Brain microvascular endothelial cell (primary cell): ENCODE measurements at regions not wholly inside any gene's neighbourhood (a gene's known extent, or its start where the extent isn't known, plus 50 kb on each side); places are given as distances from the start of the nearest gene placed in this dataset.

Source experiments
- DNase-seq: peaks from one replicate; pipeline ENCODE4 v3.0.0-alpha.2; 2020
- H3K27ac ChIP-seq: fragments of 250-450 bp; sonication (Bioruptor Pico); 2 replicates; pipeline ENCODE4 v1.5.1; 2020; ENCODE audit warnings: mild to moderate bottlenecking, moderate library complexity
- H3K27me3 ChIP-seq: fragments of 250-450 bp; sonication (Bioruptor Pico); replicated peaks from 2 replicates; pipeline ENCODE4 v1.5.1; 2020; ENCODE audit warnings: mild to moderate bottlenecking
- H3K36me3 ChIP-seq: fragments of 250-450 bp; sonication (Bioruptor Pico); replicated peaks from 2 replicates; pipeline ENCODE4 v1.5.1; 2020; ENCODE audit warnings: mild to moderate bottlenecking
- H3K4me3 ChIP-seq: 2 replicates; pipeline ENCODE4 v1.5.1; 2011; ENCODE audit warnings: low read depth, mild to moderate bottlenecking, control low read depth, low read length, moderate library complexity
- in situ Hi-C: cut with HindIII; loops from 2 replicates; pipeline ENCODE4 v1.10.0; 2017; ENCODE audit warnings: low sequenced_read_pairs, low pct_ligation_motif_present
- TF ChIP-seq, protein P1 (sequence below): IDR thresholded peaks from 2 replicates; pipeline ENCODE4 v1.5.1; 2011; ENCODE audit warnings: low read depth, mild to moderate bottlenecking, moderate library complexity, low read length, control low read depth, inconsistent platforms; ENCODE audit errors: missing control alignments

DNA sequence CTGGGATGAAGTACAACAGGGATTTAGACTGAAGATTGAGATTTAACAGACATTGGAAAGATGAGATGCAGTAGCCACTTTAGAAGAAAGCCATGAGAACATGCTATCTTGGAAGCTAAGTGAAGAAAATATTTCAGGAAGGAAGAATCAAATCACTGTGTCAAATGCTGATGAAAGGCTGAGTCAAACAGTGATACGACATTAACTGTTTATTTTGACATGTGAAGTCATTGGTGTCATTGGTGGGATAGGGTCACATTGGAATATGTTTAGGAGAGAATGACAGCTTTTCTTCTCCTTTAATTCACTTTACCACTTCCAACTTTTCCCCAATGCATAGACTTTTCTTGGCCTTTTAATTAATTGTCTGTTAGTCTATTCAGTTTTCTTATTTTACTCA, 653.0 kb upstream of the BOD1L1 start:
- in situ Hi-C loops, result no loop called here
- Histone ChIP-seq H3K27ac (no peak overlapping the region), H3K36me3 (no peaks in the 10 kb centered on the region), H3K27me3 (no peaks in the 10 kb centered on the region), H3K4me3 (no peak overlapping the region)
- TF ChIP-seq, protein P1, sequence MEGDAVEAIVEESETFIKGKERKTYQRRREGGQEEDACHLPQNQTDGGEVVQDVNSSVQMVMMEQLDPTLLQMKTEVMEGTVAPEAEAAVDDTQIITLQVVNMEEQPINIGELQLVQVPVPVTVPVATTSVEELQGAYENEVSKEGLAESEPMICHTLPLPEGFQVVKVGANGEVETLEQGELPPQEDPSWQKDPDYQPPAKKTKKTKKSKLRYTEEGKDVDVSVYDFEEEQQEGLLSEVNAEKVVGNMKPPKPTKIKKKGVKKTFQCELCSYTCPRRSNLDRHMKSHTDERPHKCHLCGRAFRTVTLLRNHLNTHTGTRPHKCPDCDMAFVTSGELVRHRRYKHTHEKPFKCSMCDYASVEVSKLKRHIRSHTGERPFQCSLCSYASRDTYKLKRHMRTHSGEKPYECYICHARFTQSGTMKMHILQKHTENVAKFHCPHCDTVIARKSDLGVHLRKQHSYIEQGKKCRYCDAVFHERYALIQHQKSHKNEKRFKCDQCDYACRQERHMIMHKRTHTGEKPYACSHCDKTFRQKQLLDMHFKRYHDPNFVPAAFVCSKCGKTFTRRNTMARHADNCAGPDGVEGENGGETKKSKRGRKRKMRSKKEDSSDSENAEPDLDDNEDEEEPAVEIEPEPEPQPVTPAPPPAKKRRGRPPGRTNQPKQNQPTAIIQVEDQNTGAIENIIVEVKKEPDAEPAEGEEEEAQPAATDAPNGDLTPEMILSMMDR, result no peak
- no peak for DNase-seq

DNA sequence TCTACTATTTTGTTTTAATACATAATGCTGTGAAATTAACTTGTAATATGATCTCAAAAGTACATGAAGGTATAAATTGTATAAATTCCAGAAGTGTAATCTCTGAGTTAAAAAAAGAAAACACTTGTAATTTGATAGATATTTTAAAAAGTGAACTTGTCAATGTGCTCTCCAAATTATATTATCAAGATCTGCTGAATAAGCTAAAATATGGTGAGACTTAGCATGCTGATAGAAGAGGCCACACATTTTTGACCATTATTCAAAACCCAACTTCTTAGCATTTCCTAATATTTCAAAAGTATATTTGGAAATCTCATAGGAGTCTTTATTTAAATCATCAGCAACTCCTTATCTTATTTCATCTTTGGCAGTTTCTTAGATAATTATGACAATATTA, 657.1 kb upstream of the BOD1L1 start:
- Histone ChIP-seq H3K36me3 (no peaks in the 10 kb centered on the region), H3K27ac (no peak overlapping the region), H3K27me3 (no peaks in the 10 kb centered on the region), H3K4me3 (no peak overlapping the region)
- TF ChIP-seq, protein P1, result no peak
- DNase-seq, result no peak
- in situ Hi-C loops, result no loop called here

DNA sequence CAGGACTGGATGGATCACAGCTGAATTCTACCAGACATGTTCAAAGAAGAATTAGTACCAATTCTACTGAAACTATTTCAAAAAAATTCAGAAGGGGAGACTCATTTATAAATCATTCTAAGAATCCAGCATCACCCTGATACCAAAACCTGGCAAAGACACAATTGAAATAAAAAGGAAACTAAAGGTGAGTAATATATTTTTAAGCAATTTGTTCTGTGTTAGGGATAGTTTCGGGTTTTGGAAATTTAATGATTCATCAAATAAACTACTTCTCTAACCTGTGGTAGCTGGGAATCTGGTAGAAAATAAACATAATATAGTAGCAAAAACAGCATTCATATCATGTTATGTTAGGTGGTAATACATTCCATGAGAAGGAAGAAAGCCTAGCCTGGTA, 662.2 kb upstream of the BOD1L1 start:
- peak overlapping the region; percentile 7 for H3K27ac ChIP-seq
- no peak for DNase-seq
- no peaks in the 10 kb centered on the region for H3K27me3 ChIP-seq
- no peaks in the 10 kb centered on the region for H3K36me3 ChIP-seq
- in situ Hi-C loops, result no loop called here
- no peak overlapping the region for H3K4me3 ChIP-seq
- TF ChIP-seq, protein P1, result no peak

DNA sequence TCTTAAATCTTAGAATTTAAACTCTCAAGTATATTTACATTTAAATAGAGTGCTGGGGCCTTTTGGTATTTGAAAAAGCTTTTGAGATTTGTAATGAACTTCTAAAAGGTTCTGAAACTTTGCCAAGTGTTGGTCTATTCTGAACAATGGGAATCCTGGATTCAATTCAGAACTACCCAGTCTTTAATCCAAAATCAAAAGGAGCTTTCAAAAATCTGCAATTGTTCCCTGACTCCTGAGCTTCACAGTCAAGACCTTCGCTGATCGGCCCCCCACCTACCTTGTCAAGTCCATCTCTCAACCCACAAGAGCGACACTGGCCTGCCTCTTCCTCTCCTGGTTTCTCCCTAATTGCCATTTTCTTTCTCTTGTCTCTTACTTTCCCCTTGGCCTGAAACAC, 666.1 kb upstream of the BOD1L1 start:
- H3K27ac ChIP-seq, result no peak overlapping the region
- H3K27me3 ChIP-seq, result no peaks in the 10 kb centered on the region
- DNase-seq, result no peak
- in situ Hi-C loops, result no loop called here
- H3K4me3 ChIP-seq, result no peak overlapping the region
- TF ChIP-seq, protein P1, result no peak
- no peaks in the 10 kb centered on the region for H3K36me3 ChIP-seq

DNA sequence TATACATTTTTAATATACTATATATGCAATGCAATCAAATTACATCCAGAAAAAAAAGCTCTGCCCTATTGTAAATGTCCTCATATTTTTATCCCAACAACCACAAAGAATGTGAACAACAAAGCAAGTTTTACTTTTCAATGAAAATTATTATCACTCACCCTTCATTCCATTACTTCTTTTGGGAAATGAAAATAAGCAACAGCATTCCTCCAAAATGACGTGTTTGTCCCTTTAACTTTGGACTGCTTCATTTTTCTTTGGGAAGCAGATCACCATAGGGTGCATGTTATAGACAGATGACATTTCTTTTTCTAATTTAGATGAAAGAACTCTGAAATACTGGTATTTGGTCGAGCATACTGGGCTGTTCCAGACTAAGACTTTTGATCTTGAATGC, 667.1 kb upstream of the BOD1L1 start:
- DNase-seq, result no peak
- Histone ChIP-seq H3K27me3 (no peaks in the 10 kb centered on the region), H3K36me3 (no peaks in the 10 kb centered on the region), H3K4me3 (no peak overlapping the region), H3K27ac (no peak overlapping the region)
- in situ Hi-C loops, result no loop called here
- TF ChIP-seq, protein P1, result no peak

- Histone ChIP-seq H3K36me3 (no peaks in the 10 kb centered on the region), H3K27me3 (no peaks in the 10 kb centered on the region), H3K27ac (no peak overlapping the region), H3K4me3 (no peak overlapping the region)
- DNase-seq, result no peak
- TF ChIP-seq, protein P1, result no peak
- in situ Hi-C loops, result no loop called here
These were observed 671.6 kb upstream of the BOD1L1 start for GRCh38 chr4:14299166-14299565.
